ENCODE measurements at regions not wholly inside any gene's neighbourhood (a gene's known extent, or its start where the extent isn't known, plus 50 kb on each side); places are given as distances from the start of the nearest gene placed in this dataset.

DNA sequence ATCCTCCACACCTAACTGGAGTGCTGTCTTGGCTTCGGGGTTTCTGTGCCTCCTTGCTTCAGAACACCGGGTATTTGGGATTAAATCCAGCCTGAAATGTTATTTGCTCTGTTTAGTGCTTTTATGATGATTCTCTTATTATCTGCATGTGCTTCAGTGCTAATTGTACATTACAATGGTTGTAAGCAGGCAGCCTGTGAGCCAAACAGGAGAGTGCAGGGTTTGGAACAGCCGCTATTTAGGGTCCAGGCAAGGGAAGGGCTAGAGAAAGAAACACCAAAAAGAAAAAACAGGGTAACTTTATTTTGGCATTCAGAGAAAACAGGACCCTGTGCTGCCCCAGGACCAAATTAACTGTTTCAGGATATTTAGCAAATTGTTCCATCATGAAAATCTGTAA, 72.7 kb downstream of the RCN1 start:
- in situ Hi-C loops (cut with MboI; ENCODE audit: low sequenced_read_pairs): loop anchor here (25.0 kb wide), 1 partner anchor 926 kb away; no protein-coding TSS in a partner anchor
- WGBS, 2 experiments (ENCODE audit: extremely low coverage in 2 of 2, insufficient read length in 1 of 2): 60% methylated on average over 1 of the region's 3 CpGs; no CpG with 5 or more reads in 1 of the 2 experiments

More for the DNA sequence above, 72.7 kb downstream of the RCN1 start:
- ATAC-seq (ENCODE audit: low read depth) (no peak), DNase-seq (no peak)
- Histone ChIP-seq H2AK5ac (ENCODE audit: low read depth, low read length) (no peak overlapping the region), H3K4ac (ENCODE audit: low read depth, low read length) (no peak overlapping the region), H3K4me1 (ENCODE audit: control insufficient read depth, insufficient read depth, low read length) (no peaks in the 10 kb centered on the region), H3K56ac (ENCODE audit: extremely low read depth, insufficient read depth, low read length) (no peak overlapping the region), H2BK120ac (ENCODE audit: low read depth, low read length) (no peak overlapping the region), H2BK5ac (ENCODE audit: low read depth, low read length, poor library complexity, severe bottlenecking) (no peak overlapping the region), H4K20me1 (ENCODE audit: insufficient read depth, low read length) (no peaks in the 10 kb centered on the region), H2BK15ac (ENCODE audit: low read depth, low read length) (no peak overlapping the region), H2BK20ac (ENCODE audit: low read depth, low read length) (no peak overlapping the region), H3K14ac (replicated peaks; ENCODE audit: low read depth, low read length) (no peak overlapping the region), H3K4me3 (ENCODE audit: insufficient read depth, low read depth, low read length) (no peak overlapping the region), H3K79me1 (ENCODE audit: low read depth in 1 of 2, low read length in 2 of 2) (no peaks in the 10 kb centered on the region), H2AFZ (replicated peaks; ENCODE audit: low read length, poor library complexity) (no peak overlapping the region), H3K23ac (ENCODE audit: low read depth, low read length) (no peak overlapping the region), H3K27me3 (ENCODE audit: control insufficient read depth, insufficient read depth, low read length) (peaks cover 42% of the 10 kb centered on the region), H3K9me1 (ENCODE audit: insufficient read depth, low read length) (no peaks in the 10 kb centered on the region), H4K91ac (ENCODE audit: insufficient read depth, low read depth, low read length) (no peak overlapping the region), H4K8ac (ENCODE audit: low read depth in 2 of 2, low read length in 2 of 2) (no peak overlapping the region), H3K18ac (ENCODE audit: low read depth, low read length) (no peak overlapping the region), H3K4me2 (ENCODE audit: low read depth, low read length) (no peak overlapping the region), H3K36me3 (ENCODE audit: control insufficient read depth, insufficient read depth, low read length) (no peaks in the 10 kb centered on the region), H3K9me3 (ENCODE audit: control insufficient read depth, insufficient read depth, low read length) (no peaks in the 10 kb centered on the region), H4K5ac (ENCODE audit: low read depth, low read length) (no peak overlapping the region), H2AK9ac (replicated peaks; ENCODE audit: low read depth, low read length, poor library complexity) (no peak overlapping the region), H3K9ac (ENCODE audit: low read depth, low read length) (no peak overlapping the region), H3K27ac (ENCODE audit: insufficient read depth, low read length) (no peak overlapping the region)
- dilution Hi-C loops (cut with HindIII; ENCODE audit: low sequenced_read_pairs, unreplicated experiment) (loop anchor here (25.0 kb wide), 1 partner anchor 101 kb away; no protein-coding TSS in a partner anchor), intact Hi-C loops (cut with micrococcal nuclease) (no loop called here)
- ChIA-PET CTCF (no interaction called here), POLR2A (ENCODE audit: unreplicated experiment) (no interaction called here)
- TF ChIP-seq BHLHE40 (IDR thresholded peaks at IDR 0.05; ENCODE audit: low read depth, low read length) (no peak), MXI1 (IDR thresholded peaks at IDR 0.05; ENCODE audit: borderline replicate concordance, low read depth, low read length) (no peak)
- TF ChIP-seq, protein P1, sequence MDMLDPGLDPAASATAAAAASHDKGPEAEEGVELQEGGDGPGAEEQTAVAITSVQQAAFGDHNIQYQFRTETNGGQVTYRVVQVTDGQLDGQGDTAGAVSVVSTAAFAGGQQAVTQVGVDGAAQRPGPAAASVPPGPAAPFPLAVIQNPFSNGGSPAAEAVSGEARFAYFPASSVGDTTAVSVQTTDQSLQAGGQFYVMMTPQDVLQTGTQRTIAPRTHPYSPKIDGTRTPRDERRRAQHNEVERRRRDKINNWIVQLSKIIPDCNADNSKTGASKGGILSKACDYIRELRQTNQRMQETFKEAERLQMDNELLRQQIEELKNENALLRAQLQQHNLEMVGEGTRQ (IDR thresholded peaks at IDR 0.05; ENCODE audit: low read depth, low read length): no peak
- BruUV-seq (replicated peaks): no TSS peak

All from IMR-90 (cell line).